ENCODE measurements at regions not wholly inside any gene's neighbourhood (a gene's known extent, or its start where the extent isn't known, plus 50 kb on each side); places are given as distances from the start of the nearest gene placed in this dataset.

GRCh38 chr12:125288931-125289928 lies 224.0 kb downstream of the AACS start:
- H3K4me3 ChIP-seq (ENCODE audit: low read depth, low read length): no peak overlapping the region
- DNase-seq (ENCODE audit: low read depth): no peak
- TF ChIP-seq MAX (IDR thresholded peaks at IDR 0.05; ENCODE audit: low read depth, low read length) (no peak), POLR2A (IDR thresholded peaks at IDR 0.05; ENCODE audit: extremely low read depth, insufficient read length) (no peak), MYC (IDR thresholded peaks at IDR 0.05; ENCODE audit: low read depth, low read length) (no peak)
- TF ChIP-seq, protein P1, sequence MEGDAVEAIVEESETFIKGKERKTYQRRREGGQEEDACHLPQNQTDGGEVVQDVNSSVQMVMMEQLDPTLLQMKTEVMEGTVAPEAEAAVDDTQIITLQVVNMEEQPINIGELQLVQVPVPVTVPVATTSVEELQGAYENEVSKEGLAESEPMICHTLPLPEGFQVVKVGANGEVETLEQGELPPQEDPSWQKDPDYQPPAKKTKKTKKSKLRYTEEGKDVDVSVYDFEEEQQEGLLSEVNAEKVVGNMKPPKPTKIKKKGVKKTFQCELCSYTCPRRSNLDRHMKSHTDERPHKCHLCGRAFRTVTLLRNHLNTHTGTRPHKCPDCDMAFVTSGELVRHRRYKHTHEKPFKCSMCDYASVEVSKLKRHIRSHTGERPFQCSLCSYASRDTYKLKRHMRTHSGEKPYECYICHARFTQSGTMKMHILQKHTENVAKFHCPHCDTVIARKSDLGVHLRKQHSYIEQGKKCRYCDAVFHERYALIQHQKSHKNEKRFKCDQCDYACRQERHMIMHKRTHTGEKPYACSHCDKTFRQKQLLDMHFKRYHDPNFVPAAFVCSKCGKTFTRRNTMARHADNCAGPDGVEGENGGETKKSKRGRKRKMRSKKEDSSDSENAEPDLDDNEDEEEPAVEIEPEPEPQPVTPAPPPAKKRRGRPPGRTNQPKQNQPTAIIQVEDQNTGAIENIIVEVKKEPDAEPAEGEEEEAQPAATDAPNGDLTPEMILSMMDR (IDR thresholded peaks at IDR 0.05; ENCODE audit: low read depth, low read length): no peak

GRCh38 chr12:125289970-125290369 lies 224.7 kb downstream of the AACS start:
- no peak for DNase-seq (ENCODE audit: low read depth)
- H3K4me3 ChIP-seq (ENCODE audit: low read depth, low read length): no peak overlapping the region

GRCh38 chr12:125292700-125293099 lies 227.5 kb downstream of the AACS start:
- TF ChIP-seq, protein P1 (IDR thresholded peaks at IDR 0.05; ENCODE audit: low read depth, low read length): no peak
- no peak overlapping the region for H3K4me3 ChIP-seq (ENCODE audit: low read depth, low read length)
- no peak for DNase-seq (ENCODE audit: low read depth)

More at GRCh38 chr12:125289970-125290369, 224.7 kb downstream of the AACS start:
- no peak for TF ChIP-seq POLR2A (IDR thresholded peaks at IDR 0.05; ENCODE audit: extremely low read depth, insufficient read length)
- TF ChIP-seq MYC (IDR thresholded peaks at IDR 0.05; ENCODE audit: low read depth, low read length): no peak
- TF ChIP-seq, protein P1 (IDR thresholded peaks at IDR 0.05; ENCODE audit: low read depth, low read length): no peak
- TF ChIP-seq MAX (IDR thresholded peaks at IDR 0.05; ENCODE audit: low read depth, low read length): no peak

GRCh38 chr12:125295550-125295949 lies 230.3 kb downstream of the AACS start:
- TF ChIP-seq MYC (IDR thresholded peaks at IDR 0.05; ENCODE audit: low read depth, low read length) (no peak), POLR2A (IDR thresholded peaks at IDR 0.05; ENCODE audit: extremely low read depth, insufficient read length) (no peak)
- TF ChIP-seq, protein P1 (IDR thresholded peaks at IDR 0.05; ENCODE audit: low read depth, low read length): no peak
- no peak overlapping the region for H3K4me3 ChIP-seq (ENCODE audit: low read depth, low read length)
- no peak for DNase-seq (ENCODE audit: low read depth)

DNA sequence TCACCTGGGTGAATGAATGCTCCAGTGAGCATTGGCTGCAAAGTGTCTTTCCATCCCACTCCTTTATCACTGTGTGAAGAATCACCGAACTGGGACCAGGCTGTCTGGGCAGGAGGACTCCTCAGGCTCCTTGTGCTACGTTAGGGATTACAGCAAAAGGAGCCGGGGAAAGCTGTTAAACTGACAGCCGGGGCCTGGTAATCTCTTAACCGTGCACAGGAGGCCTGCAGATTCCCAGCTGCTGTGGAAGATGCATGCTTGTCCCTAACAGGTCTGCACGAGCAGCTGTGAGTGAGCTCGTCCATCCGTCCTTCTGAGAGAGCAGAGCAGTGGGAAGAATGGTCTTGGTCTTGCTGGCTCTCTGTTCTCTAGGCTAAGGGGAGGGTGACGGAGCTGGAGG lies 231.5 kb downstream of the AACS start:
- DNase-seq (ENCODE audit: low read depth): no peak

More for the DNA sequence above, 231.5 kb downstream of the AACS start:
- TF ChIP-seq, protein P1 (IDR thresholded peaks at IDR 0.05; ENCODE audit: low read depth, low read length): no peak
- no peak for TF ChIP-seq MAX (IDR thresholded peaks at IDR 0.05; ENCODE audit: low read depth, low read length)
- TF ChIP-seq MYC (IDR thresholded peaks at IDR 0.05; ENCODE audit: low read depth, low read length): no peak
- no peak for TF ChIP-seq POLR2A (IDR thresholded peaks at IDR 0.05; ENCODE audit: extremely low read depth, insufficient read length)
- no peak overlapping the region for H3K4me3 ChIP-seq (ENCODE audit: low read depth, low read length)
